Adrenal gland (tissue), 9 donors: ENCODE measurements at regions not wholly inside any gene's neighbourhood (a gene's known extent, or its start where the extent isn't known, plus 50 kb on each side); places are given as distances from the start of the nearest gene placed in this dataset.

Source experiments
- DNase-seq, 7 donors: peaks; one replicate each; pipeline ENCODE4 v3.0.0-alpha.2; 2019 to 2020
- H3K27ac ChIP-seq, 5 donors: fragments of 200-600 bp; sonication (generic) in 4 of 5; 1 replicate in 3 of 5; 2 replicates in 2 of 5; pipeline versions ENCODE4 v1.5.1 to v1.8.0; 2016 to 2020; ENCODE audit warnings: mild to moderate bottlenecking in 1 of 5
- H3K27me3 ChIP-seq: fragments of 200-600 bp; 2 replicates; pipeline ENCODE4 v1.8.0; 2021
- H3K36me3 ChIP-seq, 2 donors: fragments of 200-600 bp; replicated peaks in 1 of 2; 1 replicate in 1 of 2; 2 replicates in 1 of 2; pipeline versions ENCODE4 v1.5.1 to v1.8.0; 2018 to 2022
- H3K4me1 ChIP-seq, 2 donors: fragments of 200-600 bp; replicated peaks in 1 of 2; 1 replicate in 1 of 2; 2 replicates in 1 of 2; pipeline versions ENCODE4 v1.5.1 to v1.8.0; 2018 to 2021
- H3K4me3 ChIP-seq, 4 donors: fragments of 200-600 bp; sonication (generic) in 3 of 4; one replicate each; pipeline ENCODE4 v1.5.1; 2016 to 2018
- H3K9me3 ChIP-seq, 3 donors: fragments of 200-600 bp; sonication (generic) in 1 of 3; replicated peaks in 1 of 3; 1 replicate in 2 of 3; 2 replicates in 1 of 3; pipeline versions ENCODE4 v1.5.1 to v1.8.0; 2016 to 2021
- CTCF ChIP-seq, 6 experiments: fragments of 450-650 bp in 4 of 6; fragments of 200-600 bp in 2 of 6; sonication (generic) in 1 of 6; IDR thresholded peaks; 1 replicate in 5 of 6; 2 replicates in 1 of 6; pipeline versions ENCODE4 v1.5.1 to v1.8.0; 2016 to 2021; ENCODE audit warnings: antibody characterized with exemption in 6 of 6, mild to moderate bottlenecking in 2 of 6, moderate library complexity in 1 of 6
- POLR2A ChIP-seq, 2 donors: fragments of 450-650 bp; IDR thresholded peaks; one replicate each; pipeline ENCODE4 v1.6.1; 2017; ENCODE audit warnings: antibody characterized with exemption in 2 of 2, mild to moderate bottlenecking in 2 of 2, moderate library complexity in 1 of 2
- WGBS, 4 donors: extraction: QIAGEN DNeasy Blood & Tissue Kit in 2 of 4; methylation state at CpG; one replicate each; pipeline versions ENCODE4 v1.1.5 to v1.1.7; 2013 to 2017; 5-methylcytosine and 5-hydroxymethylcytosine counted together
- intact Hi-C, 2 donors: fragments of 100-400 bp; cut with DNase I; formaldehyde crosslinking; loops; one replicate each; pipeline versions ENCODE4 v1.14.1 to v1.15.0; 2022 to 2023
- donor health status: healthy with polysubstance abuse.
- donor health status: Bipolar disorder and iron deficiency.
- donor health status: DM: yes; HTN: yes; CAD: no.
- donor health status: DM: no; HTN: no; CAD: no.
- donor health status: DM: no; HTN: no; CAD: no.

- H3K9me3 ChIP-seq, result no peaks in the 10 kb centered on the region
- no peak for TF ChIP-seq POLR2A (IDR thresholded peaks at IDR 0.05)
- no peak for TF ChIP-seq CTCF (IDR thresholded peaks at IDR 0.05)
- DNase-seq, result no peak
- intact Hi-C loops, result no loop called here
- no peaks in the 10 kb centered on the region for H3K36me3 ChIP-seq
- H3K4me3 ChIP-seq, result no peak overlapping the region
- H3K4me1 ChIP-seq, result peaks cover 5 to 13% of the 10 kb centered on the region in 2 donors
- WGBS, 4 donors, result 75 to 85% (median 83%) methylated on average over 5 to 6 of the region's 6 CpGs
- no peaks in the 10 kb centered on the region for H3K27me3 ChIP-seq
- H3K27ac ChIP-seq, result no peak overlapping the region
Measured at GRCh38 chr9:6076851-6077250, 61.4 kb upstream of the RANBP6 start.

GRCh38 chr9:6073731-6074130, 58.3 kb upstream of the RANBP6 start:
- no peak overlapping the region for H3K27ac ChIP-seq
- H3K27me3 ChIP-seq, result no peaks in the 10 kb centered on the region
- no peak overlapping the region for H3K4me3 ChIP-seq
- no peak for TF ChIP-seq CTCF (IDR thresholded peaks at IDR 0.05)
- TF ChIP-seq POLR2A (IDR thresholded peaks at IDR 0.05), result no peak
- H3K4me1 ChIP-seq, result peaks cover 0 to 8% of the 10 kb centered on the region in 2 donors
- H3K36me3 ChIP-seq, result no peaks in the 10 kb centered on the region
- intact Hi-C loops, result no loop called here
- DNase-seq, result no peak
- WGBS, 4 donors, result 91 to 98% (median 94%) methylated on average over 2 of the region's 2 CpGs
- no peaks in the 10 kb centered on the region for H3K9me3 ChIP-seq

GRCh38 chr9:6072865-6073264, 57.4 kb upstream of the RANBP6 start:
- H3K4me3 ChIP-seq, result no peak overlapping the region
- H3K27ac ChIP-seq, result no peak overlapping the region
- TF ChIP-seq CTCF (IDR thresholded peaks at IDR 0.05), result no peak
- TF ChIP-seq POLR2A (IDR thresholded peaks at IDR 0.05), result no peak
- 69 to 86% (median 72%) methylated on average over 7 of the region's 7 CpGs for WGBS, 4 donors
- intact Hi-C loops, result no loop called here
- no peak for DNase-seq
- peaks cover 0 to 8% of the 10 kb centered on the region in 2 donors for H3K4me1 ChIP-seq
- no peaks in the 10 kb centered on the region for H3K27me3 ChIP-seq
- no peaks in the 10 kb centered on the region for H3K36me3 ChIP-seq
- H3K9me3 ChIP-seq, result no peaks in the 10 kb centered on the region

- H3K27ac ChIP-seq, result no peak overlapping the region
- no peak for DNase-seq
- H3K4me3 ChIP-seq, result no peak overlapping the region
- TF ChIP-seq POLR2A (IDR thresholded peaks at IDR 0.05) (no peak), CTCF (IDR thresholded peaks at IDR 0.05) (no peak)
- intact Hi-C loops, result no loop called here
- H3K27me3 ChIP-seq, result no peaks in the 10 kb centered on the region
- no peaks in the 10 kb centered on the region for H3K36me3 ChIP-seq
- H3K4me1 ChIP-seq, result peaks cover 0 to 8% of the 10 kb centered on the region in 2 donors
- no peaks in the 10 kb centered on the region for H3K9me3 ChIP-seq
Measured at GRCh38 chr9:6072453-6072852, 57.0 kb upstream of the RANBP6 start.
